GM21529 (cell line): ENCODE measurements at regions not wholly inside any gene's neighbourhood (a gene's known extent, or its start where the extent isn't known, plus 50 kb on each side); places are given as distances from the start of the nearest gene placed in this dataset.
"Not testable (repeated sequence)": the region's sequence is repeated elsewhere in the genome, so short reads cannot be mapped to it uniquely, and the experiment has no call there.

ENCODE experiments used
- ATAC-seq: cut with Tn5 transposase; IDR thresholded peaks from one replicate; pipeline ENCODE4 v1.9.1; 2021; ENCODE audit not compliant: unreplicated experiment

- no peak for ATAC-seq
Measured at GRCh38 chr5:88092958-88093605, 175.6 kb downstream of the TMEM161B start.

- no peak for ATAC-seq
Measured at GRCh38 chr5:88092358-88092757, 176.3 kb downstream of the TMEM161B start.

GRCh38 chr5:88090506-88090905 lies 178.1 kb downstream of the TMEM161B start:
- no peak for ATAC-seq

GRCh38 chr5:88089719-88090390 lies 178.8 kb downstream of the TMEM161B start:
- ATAC-seq: no peak

GRCh38 chr5:88085462-88085861 lies 183.2 kb downstream of the TMEM161B start:
- ATAC-seq: no peak

GRCh38 chr5:88081877-88082276 lies 186.8 kb downstream of the TMEM161B start:
- ATAC-seq: no peak

GRCh38 chr5:88063813-88064212 lies 204.8 kb downstream of the TMEM161B start:
- no peak for ATAC-seq

- no peak for ATAC-seq
Measured at GRCh38 chr5:88060194-88060593, 208.5 kb downstream of the TMEM161B start.

GRCh38 chr5:88058625-88059024 lies 210.0 kb downstream of the TMEM161B start:
- no peak for ATAC-seq

- not testable (repeated sequence) for ATAC-seq
Measured at GRCh38 chr5:88052468-88052867, 216.2 kb downstream of the TMEM161B start.

GRCh38 chr5:88051148-88051547 lies 217.5 kb downstream of the TMEM161B start:
- no peak for ATAC-seq

GRCh38 chr5:88049737-88050136 lies 218.9 kb downstream of the TMEM161B start:
- no peak for ATAC-seq

GRCh38 chr5:88049156-88049555 lies 219.5 kb downstream of the TMEM161B start:
- no peak for ATAC-seq

GRCh38 chr5:88045931-88046461 lies 222.6 kb downstream of the TMEM161B start:
- no peak for ATAC-seq

- no peak for ATAC-seq
Measured at GRCh38 chr5:88045165-88045564, 223.5 kb downstream of the TMEM161B start.

GRCh38 chr5:88034520-88034919 lies 234.1 kb downstream of the TMEM161B start:
- ATAC-seq: no peak

- ATAC-seq: no peak
Measured at GRCh38 chr5:88033191-88033590, 235.5 kb downstream of the TMEM161B start.

- ATAC-seq: no peak
Measured at GRCh38 chr5:88029011-88029410, 239.6 kb downstream of the TMEM161B start.

- ATAC-seq: no peak
Measured at GRCh38 chr5:88021141-88021540, 247.5 kb downstream of the TMEM161B start.

GRCh38 chr5:88014984-88015383 lies 253.7 kb downstream of the TMEM161B start:
- not testable (repeated sequence) for ATAC-seq

- ATAC-seq: no peak
Measured at GRCh38 chr5:88000877-88001276, 267.8 kb downstream of the TMEM161B start.

GRCh38 chr5:87997662-87998061 lies 271.0 kb downstream of the TMEM161B start:
- ATAC-seq: no peak
